SK-N-SH treated with all-trans-retinoic acid at 6 μM for 48 hours (cell line): ENCODE measurements at regions not wholly inside any gene's neighbourhood (a gene's known extent, or its start where the extent isn't known, plus 50 kb on each side); places are given as distances from the start of the nearest gene placed in this dataset.

Source experiments
- GLIS3 ChIP-seq: fragments of 250-450 bp; sonication (Bioruptor Pico); IDR thresholded peaks from 2 replicates; pipeline ENCODE4 v1.5.0; 2020; ENCODE audit warnings: mild to moderate bottlenecking, moderate library complexity
- OSR1 ChIP-seq: fragments of 250-450 bp; sonication (Bioruptor Pico); IDR thresholded peaks from 2 replicates; pipeline ENCODE4 v1.8.0; 2022; ENCODE audit warnings: moderate library complexity, mild to moderate bottlenecking, inconsistent platforms
- SNAI2 ChIP-seq: fragments of 250-450 bp; sonication (Bioruptor Pico); IDR thresholded peaks from 2 replicates; pipeline ENCODE4 v1.5.0; 2020; ENCODE audit warnings: mild to moderate bottlenecking, moderate library complexity
- TOX ChIP-seq: fragments of 250-450 bp; sonication (Bioruptor Pico); IDR thresholded peaks from 2 replicates; pipeline ENCODE4 v1.8.0; 2021; ENCODE audit warnings: mild to moderate bottlenecking, moderate library complexity, borderline replicate concordance
- ZC3H10 ChIP-seq: fragments of 250-450 bp; sonication (Bioruptor Pico); IDR thresholded peaks from 2 replicates; pipeline ENCODE4 v1.5.1; 2021; ENCODE audit warnings: mild to moderate bottlenecking, moderate library complexity

DNA sequence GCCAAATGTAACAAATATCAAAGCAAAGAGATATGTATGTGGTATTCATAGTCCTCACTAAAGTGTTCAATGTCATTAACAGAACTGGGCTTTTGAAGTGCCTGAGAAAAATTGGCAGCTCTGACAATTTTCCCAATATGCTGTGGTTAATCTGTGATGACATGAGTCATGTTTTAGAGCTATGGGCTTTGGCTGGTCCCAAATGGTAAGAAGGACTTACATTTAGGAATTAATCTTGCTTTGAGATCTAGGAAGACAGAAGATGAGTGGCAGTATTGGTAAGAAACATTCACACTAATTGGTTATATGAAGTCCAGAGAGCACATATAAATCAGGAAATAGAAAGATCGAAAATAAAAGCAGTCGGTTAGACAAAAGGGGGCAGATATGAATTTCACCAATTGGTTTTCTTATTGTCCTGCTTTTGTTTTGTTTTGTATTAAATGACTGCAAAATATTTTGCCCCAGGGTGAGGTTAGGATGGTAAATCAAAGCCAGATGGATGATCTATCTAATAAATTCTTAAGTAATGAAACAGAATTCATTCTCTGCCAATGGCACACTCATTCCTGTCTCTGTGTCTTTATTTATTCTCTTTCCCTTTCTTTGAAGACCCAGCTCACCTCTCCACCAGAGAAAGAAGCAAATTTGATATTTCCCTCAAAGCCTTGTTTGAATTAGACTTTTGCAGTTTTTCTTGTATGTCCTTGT is 993.1 kb downstream of the RPA4 start:
- no peak for TF ChIP-seq OSR1 (CRISPR knock-in tag)
- TF ChIP-seq ZC3H10 (CRISPR knock-in tag), result no peak
- no peak for TF ChIP-seq GLIS3 (CRISPR knock-in tag)
- no peak for TF ChIP-seq SNAI2 (CRISPR knock-in tag)
- no peak; the same call in 1 of the 2 replicates for TF ChIP-seq TOX (CRISPR knock-in tag)
